Esophagus (tissue), 2 donors: ENCODE measurements at regions not wholly inside any gene's neighbourhood (a gene's known extent, or its start where the extent isn't known, plus 50 kb on each side); places are given as distances from the start of the nearest gene placed in this dataset.

Experiments used
- H3K27ac ChIP-seq, 2 donors: one replicate each; pipeline ENCODE4 v1.5.1; 2013; ENCODE audit warnings: low read depth in 2 of 2, mild to moderate bottlenecking in 2 of 2, inconsistent platforms in 1 of 2, low read length in 1 of 2, moderate library complexity in 1 of 2
- H3K27me3 ChIP-seq, 2 donors: one replicate each; pipeline ENCODE4 v1.6.1; 2013; ENCODE audit warnings: low read length in 2 of 2, control low read depth in 1 of 2, mild to moderate bottlenecking in 1 of 2; ENCODE audit not compliant: insufficient read depth in 2 of 2, control insufficient read depth in 1 of 2
- H3K36me3 ChIP-seq, 2 donors: one replicate each; pipeline ENCODE4 v1.6.1; 2013; ENCODE audit warnings: low read length in 1 of 2; ENCODE audit not compliant: control insufficient read depth in 2 of 2, insufficient read depth in 2 of 2
- H3K4me1 ChIP-seq, 2 donors: one replicate each; pipeline ENCODE4 v1.6.1; 2013; ENCODE audit warnings: low read length in 1 of 2; ENCODE audit not compliant: control insufficient read depth in 2 of 2, insufficient read depth in 2 of 2
- H3K4me3 ChIP-seq, 2 donors: one replicate each; pipeline ENCODE4 v1.5.1; 2013; ENCODE audit warnings: low read length in 2 of 2, mild to moderate bottlenecking in 2 of 2, low read depth in 1 of 2, moderate library complexity in 1 of 2
- H3K9me3 ChIP-seq, 2 donors: one replicate each; pipeline ENCODE4 v1.6.1; 2013; ENCODE audit warnings: mild to moderate bottlenecking in 2 of 2, low read depth in 1 of 2, low read length in 1 of 2, moderate library complexity in 1 of 2; ENCODE audit not compliant: control insufficient read depth in 2 of 2, insufficient read depth in 1 of 2
- WGBS, 2 donors: extraction: QIAGEN DNeasy Blood & Tissue Kit; methylation state at CpG; one replicate each; pipeline ENCODE4 v1.1.7; 2013; 5-methylcytosine and 5-hydroxymethylcytosine counted together
- donor health status: healthy with polysubstance abuse.
- donor health status: Bipolar disorder and iron deficiency.

DNA sequence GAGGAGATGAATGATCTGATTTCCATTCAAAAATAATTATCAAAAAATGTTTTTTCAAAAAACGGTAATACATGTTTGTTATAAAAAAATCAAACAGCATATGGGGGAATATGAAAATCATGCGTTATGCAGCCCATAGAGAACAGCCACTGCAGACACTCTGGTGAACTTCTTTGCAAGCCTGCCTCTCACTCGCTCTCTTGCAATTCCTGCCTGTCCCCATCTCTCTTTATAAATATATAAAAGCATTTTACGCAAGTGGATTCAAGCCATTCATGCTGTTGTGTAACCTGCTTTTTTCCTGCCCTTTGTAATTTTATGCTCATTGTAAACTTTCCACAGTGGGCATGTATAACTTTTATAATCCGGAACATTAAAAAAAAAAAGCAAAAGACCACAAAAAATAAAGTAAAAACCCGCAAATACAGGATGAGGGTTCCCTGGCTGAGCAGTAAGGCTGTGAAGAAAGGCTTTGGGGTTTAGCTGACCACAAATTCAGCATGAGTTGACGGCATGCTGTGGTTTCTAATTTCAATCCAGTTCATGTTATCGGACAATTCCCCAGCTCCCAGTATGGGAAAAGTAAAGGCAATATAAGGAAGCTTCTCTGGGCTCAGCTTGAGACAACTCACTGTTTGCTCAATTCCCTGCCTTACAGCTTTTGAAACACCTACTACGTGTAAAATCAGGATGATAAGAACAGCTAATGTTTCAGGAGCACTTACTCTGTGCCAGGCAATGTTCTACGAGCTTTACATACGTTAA lies 52.8 kb upstream of the ZBTB40 start:
- H3K9me3 ChIP-seq = no peaks in the 10 kb centered on the region

GRCh38 chr1:22399421-22400091 lies 52.1 kb upstream of the ZBTB40 start:
- no peaks in the 10 kb centered on the region for H3K4me1 ChIP-seq
- no peaks in the 10 kb centered on the region for H3K36me3 ChIP-seq
- no peaks in the 10 kb centered on the region for H3K27me3 ChIP-seq
- 87 to 89% methylated on average over 10 of the region's 10 CpGs for WGBS, 2 donors
- no peak overlapping the region for H3K27ac ChIP-seq
- H3K4me3 ChIP-seq = no peak overlapping the region
- no peaks in the 10 kb centered on the region for H3K9me3 ChIP-seq

More for the DNA sequence above, 52.8 kb upstream of the ZBTB40 start:
- H3K4me1 ChIP-seq = no peaks in the 10 kb centered on the region
- H3K27me3 ChIP-seq = no peaks in the 10 kb centered on the region
- no peak overlapping the region for H3K27ac ChIP-seq
- WGBS, 2 donors = 58 to 63% methylated on average over 11 of the region's 11 CpGs
- H3K36me3 ChIP-seq = no peaks in the 10 kb centered on the region
- no peak overlapping the region for H3K4me3 ChIP-seq
